ENCODE measurements at regions not wholly inside any gene's neighbourhood (a gene's known extent, or its start where the extent isn't known, plus 50 kb on each side); places are given as distances from the start of the nearest gene placed in this dataset.

- H3K4me1 ChIP-seq (ENCODE audit: control insufficient read depth, insufficient read depth, low read length), result peaks cover 24% of the 10 kb centered on the region
Measured at GRCh38 chr3:177751770-177752169, 554.5 kb upstream of the TBL1XR1 start.

GRCh38 chr3:177752831-177753230 lies 555.5 kb upstream of the TBL1XR1 start:
- H3K4me3 ChIP-seq (ENCODE audit: low read length), result no peak overlapping the region
- peaks cover 23% of the 10 kb centered on the region for H3K4me1 ChIP-seq (ENCODE audit: control insufficient read depth, insufficient read depth, low read length)
- no peaks in the 10 kb centered on the region for H3K36me3 ChIP-seq (ENCODE audit: insufficient read depth, low read length)
- H3K9ac ChIP-seq (ENCODE audit: low read depth, low read length), result no peak overlapping the region
- H3K27me3 ChIP-seq (ENCODE audit: control insufficient read depth, insufficient read depth, low read length), result no peaks in the 10 kb centered on the region
- H3K4me2 ChIP-seq (ENCODE audit: low read length), result no peak overlapping the region
- H3K9me3 ChIP-seq (replicated peaks; ENCODE audit: low read length), result no peaks in the 10 kb centered on the region

More at GRCh38 chr3:177751770-177752169, 554.5 kb upstream of the TBL1XR1 start:
- no peak overlapping the region for H3K9ac ChIP-seq (ENCODE audit: low read depth, low read length)
- no peaks in the 10 kb centered on the region for H3K9me3 ChIP-seq (replicated peaks; ENCODE audit: low read length)
- H3K27me3 ChIP-seq (ENCODE audit: control insufficient read depth, insufficient read depth, low read length), result no peaks in the 10 kb centered on the region
- no peak overlapping the region for H3K4me3 ChIP-seq (ENCODE audit: low read length)
- no peak overlapping the region for H3K4me2 ChIP-seq (ENCODE audit: low read length)
- no peaks in the 10 kb centered on the region for H3K36me3 ChIP-seq (ENCODE audit: insufficient read depth, low read length)

- Histone ChIP-seq H3K4me2 (ENCODE audit: low read length) (peak overlapping the region; percentile 27), H3K9me3 (replicated peaks; ENCODE audit: low read length) (no peaks in the 10 kb centered on the region), H3K27me3 (ENCODE audit: control insufficient read depth, insufficient read depth, low read length) (no peaks in the 10 kb centered on the region), H3K9ac (ENCODE audit: low read depth, low read length) (peak overlapping the region; percentile 37), H3K36me3 (ENCODE audit: insufficient read depth, low read length) (no peaks in the 10 kb centered on the region), H3K4me3 (ENCODE audit: low read length) (no peak overlapping the region), H3K4me1 (ENCODE audit: control insufficient read depth, insufficient read depth, low read length) (peaks cover 31% of the 10 kb centered on the region)
Measured at GRCh38 chr3:177753451-177754155, 556.3 kb upstream of the TBL1XR1 start.

GRCh38 chr3:177754508-177754921 lies 557.2 kb upstream of the TBL1XR1 start:
- Histone ChIP-seq H3K27me3 (ENCODE audit: control insufficient read depth, insufficient read depth, low read length) (no peaks in the 10 kb centered on the region), H3K9ac (ENCODE audit: low read depth, low read length) (peak overlapping the region; percentile 37), H3K4me1 (ENCODE audit: control insufficient read depth, insufficient read depth, low read length) (peaks cover 40% of the 10 kb centered on the region), H3K4me2 (ENCODE audit: low read length) (peak overlapping the region; percentile 5), H3K9me3 (replicated peaks; ENCODE audit: low read length) (no peaks in the 10 kb centered on the region), H3K4me3 (ENCODE audit: low read length) (peak overlapping the region; percentile 1), H3K36me3 (ENCODE audit: insufficient read depth, low read length) (no peaks in the 10 kb centered on the region)

GRCh38 chr3:177758126-177758525 lies 560.8 kb upstream of the TBL1XR1 start:
- Histone ChIP-seq H3K4me2 (ENCODE audit: low read length) (no peak overlapping the region), H3K36me3 (ENCODE audit: insufficient read depth, low read length) (no peaks in the 10 kb centered on the region), H3K9ac (ENCODE audit: low read depth, low read length) (no peak overlapping the region), H3K4me1 (ENCODE audit: control insufficient read depth, insufficient read depth, low read length) (peaks cover 45% of the 10 kb centered on the region), H3K4me3 (ENCODE audit: low read length) (no peak overlapping the region), H3K27me3 (ENCODE audit: control insufficient read depth, insufficient read depth, low read length) (no peaks in the 10 kb centered on the region), H3K9me3 (replicated peaks; ENCODE audit: low read length) (no peaks in the 10 kb centered on the region)

DNA sequence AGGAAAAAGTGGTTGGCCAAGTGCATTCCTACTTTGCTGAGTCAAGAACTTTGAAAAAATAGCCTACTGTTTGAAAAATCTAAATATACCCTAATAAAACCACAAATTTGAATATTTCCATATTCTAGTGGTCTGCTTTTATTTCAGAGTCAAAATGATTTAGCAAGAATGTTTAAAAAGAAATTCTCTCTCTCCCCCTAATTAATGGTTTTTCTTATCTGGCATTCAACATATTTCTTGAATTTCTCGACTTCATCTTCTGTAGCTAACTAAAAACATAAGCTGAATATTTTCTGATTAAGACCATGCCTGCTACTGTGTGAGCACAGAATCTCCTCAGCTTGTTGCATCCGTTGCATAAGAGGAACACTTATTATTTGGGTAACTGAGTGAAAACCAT lies 563.5 kb upstream of the TBL1XR1 start:
- no peak overlapping the region for H3K4me3 ChIP-seq (ENCODE audit: low read length)
- H3K9ac ChIP-seq (ENCODE audit: low read depth, low read length), result no peak overlapping the region
- no peaks in the 10 kb centered on the region for H3K36me3 ChIP-seq (ENCODE audit: insufficient read depth, low read length)
- no peaks in the 10 kb centered on the region for H3K9me3 ChIP-seq (replicated peaks; ENCODE audit: low read length)
- H3K4me1 ChIP-seq (ENCODE audit: control insufficient read depth, insufficient read depth, low read length), result peaks cover 30% of the 10 kb centered on the region
- no peak overlapping the region for H3K4me2 ChIP-seq (ENCODE audit: low read length)
- H3K27me3 ChIP-seq (ENCODE audit: control insufficient read depth, insufficient read depth, low read length), result no peaks in the 10 kb centered on the region

GRCh38 chr3:177764377-177764912 lies 567.2 kb upstream of the TBL1XR1 start:
- Histone ChIP-seq H3K36me3 (ENCODE audit: insufficient read depth, low read length) (no peaks in the 10 kb centered on the region), H3K4me3 (ENCODE audit: low read length) (no peak overlapping the region), H3K4me2 (ENCODE audit: low read length) (no peak overlapping the region), H3K4me1 (ENCODE audit: control insufficient read depth, insufficient read depth, low read length) (peaks cover 14% of the 10 kb centered on the region), H3K9ac (ENCODE audit: low read depth, low read length) (no peak overlapping the region), H3K9me3 (replicated peaks; ENCODE audit: low read length) (no peaks in the 10 kb centered on the region), H3K27me3 (ENCODE audit: control insufficient read depth, insufficient read depth, low read length) (no peaks in the 10 kb centered on the region)

- H3K27me3 ChIP-seq (ENCODE audit: control insufficient read depth, insufficient read depth, low read length), result no peaks in the 10 kb centered on the region
Measured at GRCh38 chr3:177764933-177765332, 567.7 kb upstream of the TBL1XR1 start.

GRCh38 chr3:177770383-177771230 lies 573.3 kb upstream of the TBL1XR1 start:
- Histone ChIP-seq H3K27me3 (ENCODE audit: control insufficient read depth, insufficient read depth, low read length) (no peaks in the 10 kb centered on the region), H3K4me2 (ENCODE audit: low read length) (peak overlapping the region; percentile 18), H3K9me3 (replicated peaks; ENCODE audit: low read length) (no peaks in the 10 kb centered on the region), H3K9ac (ENCODE audit: low read depth, low read length) (peak overlapping the region; percentile 56), H3K36me3 (ENCODE audit: insufficient read depth, low read length) (no peaks in the 10 kb centered on the region), H3K4me3 (ENCODE audit: low read length) (no peak overlapping the region), H3K4me1 (ENCODE audit: control insufficient read depth, insufficient read depth, low read length) (peaks cover 24% of the 10 kb centered on the region)

More at GRCh38 chr3:177764933-177765332, 567.7 kb upstream of the TBL1XR1 start:
- Histone ChIP-seq H3K9ac (ENCODE audit: low read depth, low read length) (no peak overlapping the region), H3K36me3 (ENCODE audit: insufficient read depth, low read length) (no peaks in the 10 kb centered on the region), H3K4me2 (ENCODE audit: low read length) (no peak overlapping the region), H3K4me1 (ENCODE audit: control insufficient read depth, insufficient read depth, low read length) (peaks cover 13% of the 10 kb centered on the region), H3K9me3 (replicated peaks; ENCODE audit: low read length) (no peaks in the 10 kb centered on the region), H3K4me3 (ENCODE audit: low read length) (no peak overlapping the region)

- Histone ChIP-seq H3K4me3 (ENCODE audit: low read length) (no peak overlapping the region), H3K36me3 (ENCODE audit: insufficient read depth, low read length) (no peaks in the 10 kb centered on the region), H3K4me2 (ENCODE audit: low read length) (no peak overlapping the region), H3K4me1 (ENCODE audit: control insufficient read depth, insufficient read depth, low read length) (peaks cover 31% of the 10 kb centered on the region), H3K9ac (ENCODE audit: low read depth, low read length) (no peak overlapping the region), H3K9me3 (replicated peaks; ENCODE audit: low read length) (no peaks in the 10 kb centered on the region), H3K27me3 (ENCODE audit: control insufficient read depth, insufficient read depth, low read length) (no peaks in the 10 kb centered on the region)
Measured at GRCh38 chr3:177771780-177772179, 574.5 kb upstream of the TBL1XR1 start.

- Histone ChIP-seq H3K4me1 (ENCODE audit: control insufficient read depth, insufficient read depth, low read length) (peaks cover 37% of the 10 kb centered on the region), H3K36me3 (ENCODE audit: insufficient read depth, low read length) (no peaks in the 10 kb centered on the region), H3K9ac (ENCODE audit: low read depth, low read length) (no peak overlapping the region), H3K27me3 (ENCODE audit: control insufficient read depth, insufficient read depth, low read length) (no peaks in the 10 kb centered on the region), H3K4me2 (ENCODE audit: low read length) (no peak overlapping the region), H3K4me3 (ENCODE audit: low read length) (no peak overlapping the region), H3K9me3 (replicated peaks; ENCODE audit: low read length) (no peaks in the 10 kb centered on the region)
Measured at GRCh38 chr3:177772908-177773557, 575.8 kb upstream of the TBL1XR1 start.
